NT2/D1 (cell line): ENCODE measurements at regions not wholly inside any gene's neighbourhood (a gene's known extent, or its start where the extent isn't known, plus 50 kb on each side); places are given as distances from the start of the nearest gene placed in this dataset.
A peak's percentile ranks its signal among the peaks of the same experiment; 100 is the strongest.

ENCODE experiments used
- DNase-seq: peaks from one replicate; pipeline ENCODE4 v3.0.0-alpha.2; 2011; ENCODE audit warnings: low read depth, low spot score
- H3K27me3 ChIP-seq: 2 replicates; pipeline ENCODE4 v1.6.0; 2011; ENCODE audit warnings: mild to moderate bottlenecking; ENCODE audit not compliant: insufficient read length, insufficient read depth
- H3K36me3 ChIP-seq: 2 replicates; pipeline ENCODE4 v1.6.1; 2011; ENCODE audit warnings: mild to moderate bottlenecking, low read length, mixed read lengths; ENCODE audit not compliant: insufficient read depth, insufficient read length
- H3K4me1 ChIP-seq: 2 replicates; pipeline ENCODE4 v1.5.1; 2011; ENCODE audit not compliant: insufficient read depth, insufficient read length
- H3K4me3 ChIP-seq: 2 replicates; pipeline ENCODE4 v1.5.1; 2011; ENCODE audit warnings: low read depth; ENCODE audit not compliant: insufficient read length
- H3K9ac ChIP-seq: 2 replicates; pipeline ENCODE4 v1.6.0; 2011; ENCODE audit warnings: low read depth; ENCODE audit not compliant: insufficient read length
- H3K9me3 ChIP-seq: 2 replicates; pipeline ENCODE4 v1.5.1; 2011; ENCODE audit warnings: mild to moderate bottlenecking, low read length; ENCODE audit not compliant: insufficient read depth
- SUZ12 ChIP-seq: IDR thresholded peaks from 2 replicates; pipeline ENCODE4 v1.6.1; 2011; ENCODE audit not compliant: insufficient read length, insufficient read depth; ENCODE audit errors: extremely low read depth
- YY1 ChIP-seq: IDR thresholded peaks from 2 replicates; pipeline ENCODE4 v1.6.1; 2011; ENCODE audit not compliant: insufficient read length, insufficient read depth
- ZNF274 ChIP-seq: IDR thresholded peaks from 2 replicates; pipeline ENCODE4 v1.6.1; 2011; ENCODE audit warnings: mild to moderate bottlenecking, low read depth, low read length

DNA sequence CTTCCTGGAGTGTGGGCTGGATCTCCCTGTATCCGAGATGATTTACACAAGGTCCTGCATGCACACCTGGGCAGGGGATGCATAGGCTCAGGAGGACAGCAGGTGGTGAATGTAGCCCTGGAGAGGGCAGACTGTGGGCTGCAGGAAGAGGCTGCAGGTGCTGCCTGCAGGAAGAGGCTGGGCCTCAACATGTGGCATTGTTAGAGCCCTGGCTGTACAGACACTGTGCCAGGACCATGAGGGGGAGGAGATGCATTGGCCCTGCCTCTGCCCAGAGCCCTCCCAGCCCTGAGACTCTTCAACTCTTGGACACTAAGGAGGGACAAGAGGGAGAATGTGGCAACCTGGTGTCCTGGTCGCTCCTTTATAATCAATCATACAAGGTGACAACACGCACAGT is 392.8 kb downstream of the TNS1 start:
- no peaks in the 10 kb centered on the region for H3K27me3 ChIP-seq
- no peaks in the 10 kb centered on the region for H3K36me3 ChIP-seq
- H3K9me3 ChIP-seq, result no peaks in the 10 kb centered on the region
- H3K9ac ChIP-seq, result no peak overlapping the region
- peaks cover 2% of the 10 kb centered on the region for H3K4me1 ChIP-seq
- TF ChIP-seq SUZ12 (no peak), ZNF274 (no peak), YY1 (no peak)
- DNase-seq, result no peak
- H3K4me3 ChIP-seq, result no peak overlapping the region

GRCh38 chr2:217606296-217606695 is 396.5 kb downstream of the TNS1 start:
- Histone ChIP-seq H3K9ac (no peak overlapping the region), H3K4me3 (no peak overlapping the region), H3K9me3 (no peaks in the 10 kb centered on the region), H3K36me3 (no peaks in the 10 kb centered on the region), H3K4me1 (peaks cover 2% of the 10 kb centered on the region), H3K27me3 (no peaks in the 10 kb centered on the region)
- TF ChIP-seq YY1 (no peak), ZNF274 (no peak), SUZ12 (no peak)
- no peak for DNase-seq

GRCh38 chr2:217604527-217605194 is 398.1 kb downstream of the TNS1 start:
- TF ChIP-seq ZNF274, result no peak
- TF ChIP-seq SUZ12, result no peak
- TF ChIP-seq YY1, result no peak
- Histone ChIP-seq H3K9me3 (no peaks in the 10 kb centered on the region), H3K27me3 (no peaks in the 10 kb centered on the region), H3K9ac (no peak overlapping the region), H3K4me3 (no peak overlapping the region), H3K4me1 (no peaks in the 10 kb centered on the region), H3K36me3 (no peaks in the 10 kb centered on the region)
- DNase-seq, result no peak

- Histone ChIP-seq H3K9ac (no peak overlapping the region), H3K27me3 (no peaks in the 10 kb centered on the region), H3K4me3 (no peak overlapping the region), H3K9me3 (no peaks in the 10 kb centered on the region), H3K4me1 (no peaks in the 10 kb centered on the region), H3K36me3 (no peaks in the 10 kb centered on the region)
- no peak for TF ChIP-seq SUZ12
- no peak for TF ChIP-seq ZNF274
- TF ChIP-seq YY1, result no peak
- no peak for DNase-seq
Measured at GRCh38 chr2:217601601-217602000, 401.2 kb downstream of the TNS1 start.

GRCh38 chr2:217599906-217600305 is 402.9 kb downstream of the TNS1 start:
- no peaks in the 10 kb centered on the region for H3K27me3 ChIP-seq
- H3K9ac ChIP-seq, result no peak overlapping the region
- H3K36me3 ChIP-seq, result no peaks in the 10 kb centered on the region
- TF ChIP-seq ZNF274 (no peak), SUZ12 (no peak), YY1 (no peak)
- no peaks in the 10 kb centered on the region for H3K9me3 ChIP-seq
- H3K4me3 ChIP-seq, result no peak overlapping the region
- DNase-seq, result no peak
- H3K4me1 ChIP-seq, result no peaks in the 10 kb centered on the region

DNA sequence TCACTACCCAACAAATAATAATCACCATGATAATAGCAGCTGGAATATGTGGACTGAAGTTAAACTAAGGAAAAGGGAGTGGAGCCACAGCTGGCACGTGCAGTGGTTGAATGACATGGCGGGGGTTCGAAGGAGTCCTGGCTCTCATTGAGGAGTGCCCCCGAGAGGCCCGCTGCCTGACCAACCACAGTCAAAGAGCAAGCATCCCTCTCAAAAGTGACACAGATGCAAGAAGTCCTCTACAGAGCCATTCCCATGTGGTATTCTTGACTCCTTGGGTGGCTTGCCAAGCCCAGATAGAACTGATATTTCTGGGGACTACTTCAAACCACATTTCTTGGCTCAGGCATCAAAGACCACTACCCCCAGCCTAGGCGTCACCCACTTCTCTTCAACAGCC is 405.1 kb downstream of the TNS1 start:
- Histone ChIP-seq H3K9ac (no peak overlapping the region), H3K36me3 (no peaks in the 10 kb centered on the region), H3K4me3 (no peak overlapping the region), H3K9me3 (no peaks in the 10 kb centered on the region), H3K4me1 (no peaks in the 10 kb centered on the region), H3K27me3 (no peaks in the 10 kb centered on the region)
- TF ChIP-seq ZNF274 (no peak), YY1 (no peak), SUZ12 (no peak)
- no peak for DNase-seq

GRCh38 chr2:217597145-217597544 is 405.6 kb downstream of the TNS1 start:
- Histone ChIP-seq H3K36me3 (no peaks in the 10 kb centered on the region), H3K4me3 (no peak overlapping the region), H3K9ac (no peak overlapping the region), H3K4me1 (no peaks in the 10 kb centered on the region), H3K27me3 (no peaks in the 10 kb centered on the region), H3K9me3 (no peaks in the 10 kb centered on the region)
- no peak for TF ChIP-seq SUZ12
- no peak for TF ChIP-seq ZNF274
- TF ChIP-seq YY1, result no peak
- peak; percentile 13 for DNase-seq
